CD1c-positive myeloid dendritic cell (primary cell): ENCODE measurements at regions not wholly inside any gene's neighbourhood (a gene's known extent, or its start where the extent isn't known, plus 50 kb on each side); places are given as distances from the start of the nearest gene placed in this dataset.

ENCODE experiments used
- DNase-seq: peaks from one replicate; pipeline ENCODE4 v3.0.0-alpha.2; 2016; ENCODE audit errors: extremely low spot score

- no peak for DNase-seq
Measured at GRCh38 chr3:168889666-168890065, 773.8 kb downstream of the MECOM start.

- DNase-seq = no peak
Measured at GRCh38 chr3:168888781-168889180, 774.7 kb downstream of the MECOM start.

GRCh38 chr3:168885028-168885427, 778.5 kb downstream of the MECOM start:
- DNase-seq = no peak

GRCh38 chr3:168884353-168884903, 779.1 kb downstream of the MECOM start:
- DNase-seq = no peak

GRCh38 chr3:168883145-168883544, 780.4 kb downstream of the MECOM start:
- no peak for DNase-seq

- no peak for DNase-seq
Measured at GRCh38 chr3:168881804-168882203, 781.7 kb downstream of the MECOM start.

- no peak for DNase-seq
Measured at GRCh38 chr3:168878655-168879054, 782.9 kb upstream of the GOLIM4 start.

- DNase-seq = no peak
Measured at GRCh38 chr3:168877899-168878298, 782.2 kb upstream of the GOLIM4 start.

- DNase-seq = no peak
Measured at GRCh38 chr3:168876346-168877035, 780.8 kb upstream of the GOLIM4 start.

- DNase-seq = no peak
Measured at GRCh38 chr3:168872826-168873225, 777.1 kb upstream of the GOLIM4 start.

- no peak for DNase-seq
Measured at GRCh38 chr3:168870892-168871291, 775.2 kb upstream of the GOLIM4 start.

- DNase-seq = peak; percentile 6
Measured at GRCh38 chr3:168865022-168865551, 769.4 kb upstream of the GOLIM4 start.

- no peak for DNase-seq
Measured at GRCh38 chr3:168864107-168865021, 768.6 kb upstream of the GOLIM4 start.

- DNase-seq = no peak
Measured at GRCh38 chr3:168863561-168863960, 767.8 kb upstream of the GOLIM4 start.

- DNase-seq = no peak
Measured at GRCh38 chr3:168862466-168862865, 766.7 kb upstream of the GOLIM4 start.

GRCh38 chr3:168860592-168860991, 764.9 kb upstream of the GOLIM4 start:
- DNase-seq = no peak

- no peak for DNase-seq
Measured at GRCh38 chr3:168860028-168860427, 764.3 kb upstream of the GOLIM4 start.

- no peak for DNase-seq
Measured at GRCh38 chr3:168859574-168859973, 763.9 kb upstream of the GOLIM4 start.

- no peak for DNase-seq
Measured at GRCh38 chr3:168859143-168859542, 763.4 kb upstream of the GOLIM4 start.

GRCh38 chr3:168858327-168858726, 762.6 kb upstream of the GOLIM4 start:
- no peak for DNase-seq

- DNase-seq = no peak
Measured at GRCh38 chr3:168850109-168850508, 754.4 kb upstream of the GOLIM4 start.

- peak; percentile 16 for DNase-seq
Measured at GRCh38 chr3:168847291-168847883, 751.7 kb upstream of the GOLIM4 start.
